ENCODE measurements at regions not wholly inside any gene's neighbourhood (a gene's known extent, or its start where the extent isn't known, plus 50 kb on each side); places are given as distances from the start of the nearest gene placed in this dataset.

- TF ChIP-seq CTCF (IDR thresholded peaks at IDR 0.05) (no peak), POLR2A (IDR thresholded peaks at IDR 0.05) (no peak)
Measured at GRCh38 chr1:164040754-164041153, 518.2 kb upstream of the PBX1 start.
